ENCODE measurements at regions not wholly inside any gene's neighbourhood (a gene's known extent, or its start where the extent isn't known, plus 50 kb on each side); places are given as distances from the start of the nearest gene placed in this dataset.

- Histone ChIP-seq H3K27me3 (no peaks in the 10 kb centered on the region), H3K27ac (no peak overlapping the region), H3K9me3 (ENCODE audit: low read depth) (no peaks in the 10 kb centered on the region), H3K4me2 (no peak overlapping the region), H2AFZ (no peak overlapping the region), H3K79me2 (no peaks in the 10 kb centered on the region), H4K20me1 (ENCODE audit: insufficient read depth, poor library complexity, severe bottlenecking) (no peaks in the 10 kb centered on the region), H3K4me3 (no peak overlapping the region), H3K36me3 (replicated peaks; ENCODE audit: insufficient read depth, low read depth) (no peaks in the 10 kb centered on the region), H3K4me1 (ENCODE audit: insufficient read depth) (no peaks in the 10 kb centered on the region), H3K9me2 (replicated peaks; ENCODE audit: insufficient read depth) (no peaks in the 10 kb centered on the region)
- DNase-seq (ENCODE audit: low spot score): no peak
- TF ChIP-seq EZH2phosphoT487 (IDR thresholded peaks at IDR 0.05; ENCODE audit: low read depth, severe bottlenecking, unreplicated experiment) (no peak), EZH2 (IDR thresholded peaks at IDR 0.05; ENCODE audit: borderline replicate concordance) (no peak), CTCF (IDR thresholded peaks at IDR 0.05; ENCODE audit: poor library complexity) (no peak)
Measured at GRCh38 chr6:139449611-139450000, 75.2 kb upstream of the CITED2 start.

DNA sequence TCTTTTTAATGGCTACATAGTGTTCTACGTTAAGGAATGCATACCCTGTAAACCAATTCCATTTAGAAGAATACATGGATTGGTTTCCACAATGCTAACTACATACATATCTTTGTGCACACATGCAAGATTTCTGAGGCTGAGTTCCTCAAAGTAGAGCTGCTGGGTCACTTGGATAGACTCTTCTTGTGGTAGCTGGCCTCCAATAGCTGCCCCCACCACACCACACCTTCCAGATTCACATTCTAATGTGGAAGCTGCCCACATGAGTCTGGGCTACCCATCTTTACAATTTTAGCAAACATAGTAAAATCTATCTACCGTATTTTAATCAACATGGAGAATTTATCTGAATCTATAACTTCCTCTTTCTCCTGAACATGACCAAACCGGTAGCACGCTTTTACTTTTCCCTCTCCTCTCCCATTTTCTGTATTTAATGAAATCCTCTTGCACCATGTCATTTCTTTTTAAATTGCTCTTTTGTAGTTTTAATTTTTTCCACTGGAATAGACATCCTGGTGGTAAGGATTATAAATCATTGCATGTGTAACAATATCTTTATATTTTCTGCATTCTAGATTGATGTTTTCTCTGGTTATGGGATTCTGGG, 74.7 kb upstream of the CITED2 start:
- Histone ChIP-seq H3K36me3 (replicated peaks; ENCODE audit: insufficient read depth, low read depth) (no peaks in the 10 kb centered on the region), H3K27ac (no peak overlapping the region), H3K9me3 (ENCODE audit: low read depth) (no peaks in the 10 kb centered on the region), H3K4me2 (no peak overlapping the region), H4K20me1 (ENCODE audit: insufficient read depth, poor library complexity, severe bottlenecking) (no peaks in the 10 kb centered on the region), H3K79me2 (no peaks in the 10 kb centered on the region), H3K9me2 (replicated peaks; ENCODE audit: insufficient read depth) (no peaks in the 10 kb centered on the region), H2AFZ (no peak overlapping the region), H3K4me3 (no peak overlapping the region), H3K4me1 (ENCODE audit: insufficient read depth) (no peaks in the 10 kb centered on the region), H3K27me3 (no peaks in the 10 kb centered on the region)
- 87% methylated on average over 4 of the region's 4 CpGs for WGBS (ENCODE audit: low lambda C conversion rate, missing lambda C conversion rate)
- DNase-seq (ENCODE audit: low spot score): no peak
- TF ChIP-seq EZH2 (IDR thresholded peaks at IDR 0.05; ENCODE audit: borderline replicate concordance) (no peak), CTCF (IDR thresholded peaks at IDR 0.05; ENCODE audit: poor library complexity) (no peak), EZH2phosphoT487 (IDR thresholded peaks at IDR 0.05; ENCODE audit: low read depth, severe bottlenecking, unreplicated experiment) (no peak)

GRCh38 chr6:139448051-139448649, 73.7 kb upstream of the CITED2 start:
- peak overlapping the region; percentile 18 for H2AFZ ChIP-seq
- no peak overlapping the region for H3K4me2 ChIP-seq
- no peaks in the 10 kb centered on the region for H3K9me3 ChIP-seq (ENCODE audit: low read depth)
- H3K4me1 ChIP-seq (ENCODE audit: insufficient read depth): no peaks in the 10 kb centered on the region
- H3K9me2 ChIP-seq (replicated peaks; ENCODE audit: insufficient read depth): no peaks in the 10 kb centered on the region
- H3K27me3 ChIP-seq: no peaks in the 10 kb centered on the region
- H3K79me2 ChIP-seq: no peaks in the 10 kb centered on the region
- H4K20me1 ChIP-seq (ENCODE audit: insufficient read depth, poor library complexity, severe bottlenecking): no peaks in the 10 kb centered on the region
- H3K27ac ChIP-seq: no peak overlapping the region
- 74% methylated on average over 2 of the region's 2 CpGs for WGBS (ENCODE audit: low lambda C conversion rate, missing lambda C conversion rate)
- DNase-seq (ENCODE audit: low spot score): no peak
- H3K4me3 ChIP-seq: no peak overlapping the region
- TF ChIP-seq EZH2phosphoT487 (IDR thresholded peaks at IDR 0.05; ENCODE audit: low read depth, severe bottlenecking, unreplicated experiment) (no peak), EZH2 (IDR thresholded peaks at IDR 0.05; ENCODE audit: borderline replicate concordance) (no peak), CTCF (IDR thresholded peaks at IDR 0.05; ENCODE audit: poor library complexity) (no peak)
- H3K36me3 ChIP-seq (replicated peaks; ENCODE audit: insufficient read depth, low read depth): no peaks in the 10 kb centered on the region

Data from hepatocyte (in vitro differentiated cells).